Ovary (tissue), 7 donors: ENCODE measurements at regions not wholly inside any gene's neighbourhood (a gene's known extent, or its start where the extent isn't known, plus 50 kb on each side); places are given as distances from the start of the nearest gene placed in this dataset.
A peak's percentile ranks its signal among the peaks of the same experiment; 100 is the strongest.
"Not testable (repeated sequence)": the region's sequence is repeated elsewhere in the genome, so short reads cannot be mapped to it uniquely, and the experiment has no call there.

Source experiments
- DNase-seq, 5 donors: peaks; one replicate each; pipeline ENCODE4 v3.0.0-alpha.2; 2019 to 2020
- H3K27ac ChIP-seq, 2 donors: fragments of 200-600 bp; one replicate each; pipeline versions ENCODE4 v1.5.1 to v1.8.0; 2019 to 2022
- H3K27me3 ChIP-seq: fragments of 200-600 bp; one replicate; pipeline ENCODE4 v1.8.0; 2022
- H3K36me3 ChIP-seq: fragments of 200-600 bp; sonication (generic); one replicate; pipeline ENCODE4 v1.5.1; 2019
- H3K4me1 ChIP-seq: one replicate; pipeline ENCODE4 v1.8.1; 2013; ENCODE audit warnings: mild to moderate bottlenecking, moderate library complexity; ENCODE audit not compliant: insufficient read depth
- H3K4me3 ChIP-seq: fragments of 200-600 bp; sonication (generic); one replicate; pipeline ENCODE4 v1.5.1; 2017
- H3K9me3 ChIP-seq, 2 donors: fragments of 200-600 bp in 1 of 2; sonication (generic) in 1 of 2; one replicate each; pipeline versions ENCODE4 v1.5.1 to v1.8.1; 2013 to 2019; ENCODE audit warnings: mild to moderate bottlenecking in 1 of 2, moderate library complexity in 1 of 2
- WGBS, 3 donors: extraction: QIAGEN DNeasy Blood & Tissue Kit in 1 of 3; methylation state at CpG; one replicate each; pipeline versions ENCODE4 v1.1.5 to v1.1.7; 2013 to 2017; 5-methylcytosine and 5-hydroxymethylcytosine counted together
- intact Hi-C, 4 donors: fragments of 100-400 bp; cut with DNase I; formaldehyde crosslinking; loops; one replicate each; pipeline versions ENCODE4 v1.11.0 to v1.15.1; 2022 to 2023
- donor health status: DM: no; HTN: no; CAD: no; lungs with moderate emphysema.
- donor health status: DM: no; HTN: no; CAD: no.
- donor health status: Bipolar disorder and iron deficiency.
- donor health status: DM: no; HTN: no; CAD: no.
- donor health status: DM: yes; HTN: yes; CAD: no.

- H3K27me3 ChIP-seq, H3K4me3 ChIP-seq, H3K27ac ChIP-seq, H3K9me3 ChIP-seq, H3K4me1 ChIP-seq, DNase-seq, H3K36me3 ChIP-seq, intact Hi-C loops: not testable (repeated sequence)
- 71 to 85% (median 78%) methylated on average over 8 to 9 of the region's 9 CpGs for WGBS, 3 donors
Measured at GRCh38 chr16:29340779-29341438, 65.6 kb downstream of the NPIPB11 start.

- H3K27me3 ChIP-seq, H3K9me3 ChIP-seq, H3K36me3 ChIP-seq, intact Hi-C loops, H3K27ac ChIP-seq, H3K4me3 ChIP-seq, DNase-seq, H3K4me1 ChIP-seq: not testable (repeated sequence)
- 52 to 78% (median 71%) methylated on average over 3 of the region's 3 CpGs for WGBS, 3 donors
Measured at GRCh38 chr16:29340235-29340634, 66.3 kb downstream of the NPIPB11 start.

DNA sequence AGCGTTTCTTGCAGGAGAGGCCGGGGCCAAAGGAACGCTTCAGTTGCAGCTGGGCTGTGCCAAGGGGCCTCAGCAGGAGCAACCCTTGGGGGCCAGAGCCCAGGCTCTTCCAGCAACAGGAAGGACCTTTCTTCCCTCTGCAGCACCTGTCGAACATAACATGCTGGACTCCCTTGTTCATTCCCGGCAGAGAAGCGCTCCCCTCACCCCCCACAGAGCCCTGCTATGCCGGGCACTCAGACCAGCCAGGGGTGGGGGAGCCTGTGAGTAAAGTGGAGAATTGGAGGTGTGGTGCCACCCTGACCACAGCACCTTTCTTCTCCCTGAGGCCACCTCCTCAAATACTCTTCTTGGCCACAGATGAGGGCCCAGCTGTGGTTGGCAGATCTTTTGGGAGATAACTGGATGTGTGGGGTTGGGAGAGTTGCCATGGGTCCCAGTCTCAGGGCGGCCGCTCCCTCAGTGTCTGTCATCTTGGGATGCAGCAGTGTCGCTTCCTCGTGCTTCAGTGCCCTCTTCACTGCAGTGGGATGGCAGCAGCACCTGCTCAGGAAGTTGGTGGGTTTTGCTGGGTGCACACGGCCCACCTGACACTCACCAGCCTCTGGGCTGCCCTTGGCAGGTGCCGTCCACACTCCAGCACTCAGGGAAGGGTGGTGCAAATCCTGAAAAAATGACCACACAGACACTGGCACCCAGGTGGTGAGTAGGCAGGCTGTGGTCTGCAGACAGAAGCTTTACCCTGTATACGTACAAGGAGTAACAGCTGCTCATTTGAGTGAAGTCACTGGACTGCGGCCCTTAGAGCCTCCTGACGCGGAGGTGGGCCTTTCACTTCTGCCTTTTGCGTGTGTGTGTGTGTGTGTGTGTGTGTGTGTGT is 67.5 kb downstream of the NPIPB11 start:
- H3K4me3 ChIP-seq, H3K4me1 ChIP-seq, H3K27me3 ChIP-seq, H3K9me3 ChIP-seq, DNase-seq, H3K36me3 ChIP-seq, intact Hi-C loops, H3K27ac ChIP-seq: not testable (repeated sequence)
- WGBS, 3 donors = 81 to 89% (median 88%) methylated on average over 16 to 18 of the region's 18 CpGs

- intact Hi-C loops, H3K4me3 ChIP-seq, H3K9me3 ChIP-seq, H3K36me3 ChIP-seq, H3K27me3 ChIP-seq, H3K4me1 ChIP-seq, H3K27ac ChIP-seq, DNase-seq: not testable (repeated sequence)
- 89 to 94% (median 94%) methylated on average over 18 of the region's 18 CpGs for WGBS, 3 donors
Measured at GRCh38 chr16:29337385-29337901, 69.1 kb downstream of the NPIPB11 start.

DNA sequence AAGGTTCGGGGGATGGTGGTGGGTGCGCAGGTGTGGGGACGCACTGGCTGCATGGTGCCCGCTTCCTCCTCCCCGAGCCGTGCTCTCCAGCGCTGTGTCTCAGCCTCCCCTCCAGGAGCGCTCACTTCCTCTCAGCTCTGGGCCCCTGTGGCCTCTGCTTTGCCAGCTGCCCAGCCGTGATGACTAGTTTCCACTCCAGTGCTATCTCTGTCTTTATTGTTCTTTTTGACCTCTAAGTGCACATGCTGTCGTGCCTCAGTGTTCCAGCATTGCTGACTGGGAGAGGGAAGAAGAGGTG is 71.0 kb downstream of the NPIPB11 start:
- intact Hi-C loops, DNase-seq, H3K27me3 ChIP-seq, H3K4me1 ChIP-seq, H3K9me3 ChIP-seq, H3K4me3 ChIP-seq, H3K36me3 ChIP-seq, H3K27ac ChIP-seq: not testable (repeated sequence)
- WGBS, 3 donors = 88 to 92% (median 90%) methylated on average over 10 of the region's 10 CpGs

DNA sequence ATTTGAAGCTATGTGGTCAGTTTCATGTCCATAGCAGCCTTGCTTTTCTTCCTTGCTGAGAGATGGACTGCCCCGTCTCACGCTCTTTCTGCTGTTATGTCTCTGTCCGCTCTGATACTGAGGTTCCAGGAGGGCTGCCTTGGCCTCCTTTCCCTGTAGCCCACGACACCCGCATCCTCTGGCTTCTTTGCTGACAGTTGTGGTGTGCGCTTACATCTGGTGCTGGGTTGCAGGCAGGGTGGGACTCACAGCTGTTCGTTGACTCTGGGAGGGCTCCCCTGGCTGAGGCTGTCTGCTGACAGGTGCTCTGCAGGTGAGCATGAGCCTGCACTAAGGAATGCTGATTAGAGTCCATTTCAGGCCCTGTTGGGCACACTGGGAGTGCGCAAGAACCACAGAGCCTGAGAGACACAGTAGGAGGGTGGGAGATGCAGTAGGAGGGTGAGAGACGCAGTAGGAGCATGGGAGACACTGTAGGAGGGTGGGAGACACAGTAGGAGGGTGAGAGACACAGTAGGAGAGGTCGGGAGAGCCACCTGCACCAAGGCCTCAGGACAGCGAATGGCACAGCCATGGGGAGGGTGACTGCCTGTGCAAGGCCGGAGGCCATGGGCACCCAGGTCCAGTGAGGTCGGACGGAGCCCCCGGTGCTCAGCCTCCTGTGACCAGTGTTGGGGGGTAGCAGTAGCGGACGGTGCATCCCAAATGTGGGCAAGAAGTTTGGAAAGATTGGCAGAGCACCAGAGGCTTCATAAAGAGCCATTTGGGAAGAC is 71.5 kb downstream of the NPIPB11 start:
- peak in 1 of 5 donors; percentile 20 for DNase-seq
- H3K4me3 ChIP-seq = not testable (repeated sequence)

GRCh38 chr16:29333492-29334097 is 72.9 kb downstream of the NPIPB11 start:
- H3K36me3 ChIP-seq, H3K9me3 ChIP-seq, DNase-seq, intact Hi-C loops, H3K4me3 ChIP-seq, H3K4me1 ChIP-seq, H3K27me3 ChIP-seq, H3K27ac ChIP-seq: not testable (repeated sequence)
- WGBS, 3 donors = 80 to 81% (median 80%) methylated on average over 19 to 20 of the region's 20 CpGs

More for the DNA sequence above, 71.5 kb downstream of the NPIPB11 start:
- H3K4me1 ChIP-seq, intact Hi-C loops, H3K27ac ChIP-seq, H3K36me3 ChIP-seq, H3K9me3 ChIP-seq, H3K27me3 ChIP-seq: not testable (repeated sequence)
- 85 to 93% (median 88%) methylated on average over 17 of the region's 17 CpGs for WGBS, 3 donors

GRCh38 chr16:29330623-29331022 is 75.9 kb downstream of the NPIPB11 start:
- H3K4me3 ChIP-seq, H3K4me1 ChIP-seq, H3K27me3 ChIP-seq, H3K27ac ChIP-seq, intact Hi-C loops, H3K9me3 ChIP-seq, H3K36me3 ChIP-seq, DNase-seq: not testable (repeated sequence)
- WGBS, 3 donors = 97 to 100% (median 100%) methylated on average over 1 to 5 of the region's 5 CpGs

DNA sequence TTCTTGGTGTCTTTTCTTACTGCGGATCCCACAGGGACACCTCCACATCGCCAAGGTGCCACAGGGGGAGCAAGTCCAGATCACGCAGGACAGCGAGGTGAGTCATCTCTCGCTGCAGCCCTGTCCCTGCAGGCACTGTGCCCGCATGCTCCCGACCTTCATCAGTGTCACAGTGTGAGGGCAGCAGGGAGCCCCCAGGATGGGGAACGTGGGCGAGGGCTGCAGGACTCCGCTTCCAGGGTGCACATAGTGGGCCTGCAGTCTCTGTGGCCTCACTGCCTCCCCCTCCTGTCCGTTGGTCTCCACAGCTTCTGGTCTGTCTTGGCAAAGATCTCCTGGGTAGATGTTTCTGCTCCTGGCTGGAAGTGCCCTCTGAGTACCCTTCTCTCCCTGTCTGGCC is 78.0 kb downstream of the NPIPB11 start:
- H3K4me3 ChIP-seq, H3K36me3 ChIP-seq, DNase-seq, H3K27me3 ChIP-seq, H3K4me1 ChIP-seq, intact Hi-C loops, H3K27ac ChIP-seq, H3K9me3 ChIP-seq: not testable (repeated sequence)
- WGBS, 3 donors = 83 to 87% (median 84%) methylated on average over 11 of the region's 11 CpGs

DNA sequence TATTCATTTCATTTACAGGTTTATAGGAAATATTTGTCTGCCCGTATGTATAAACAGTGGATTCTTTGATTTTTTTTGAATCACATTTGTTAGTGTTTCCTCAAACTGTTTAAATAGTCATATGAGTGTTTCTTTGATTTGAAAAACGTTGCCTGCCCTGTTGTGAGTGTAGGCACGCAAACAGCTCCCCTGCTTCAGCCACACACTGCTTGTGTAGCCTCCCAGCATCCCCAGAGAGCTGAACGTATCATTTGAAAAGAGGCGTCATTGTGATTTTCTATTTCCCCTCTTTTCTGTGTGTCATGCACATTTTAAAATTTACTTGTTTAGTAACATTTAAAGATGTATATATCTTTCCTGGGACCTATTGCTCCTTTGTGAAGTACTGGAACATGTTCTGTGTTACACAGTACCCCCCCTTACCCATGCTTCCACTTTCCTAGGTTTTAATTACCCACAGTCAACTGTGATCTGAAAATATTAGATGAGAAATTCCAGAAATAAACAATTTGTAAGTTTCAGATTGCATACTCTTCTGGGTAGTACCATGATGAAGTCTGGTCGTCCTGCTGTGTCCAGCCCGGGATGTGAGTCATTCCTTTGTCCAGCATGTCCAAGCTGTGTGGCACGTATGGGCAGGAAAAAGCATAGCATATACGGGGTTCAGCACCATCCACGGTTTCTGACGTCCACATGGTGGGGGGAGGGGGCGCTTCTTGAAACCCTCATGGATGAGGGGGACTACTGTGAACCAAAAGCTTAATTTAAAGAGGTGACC is 78.7 kb downstream of the NPIPB11 start:
- H3K27me3 ChIP-seq, DNase-seq, intact Hi-C loops, H3K36me3 ChIP-seq, H3K27ac ChIP-seq, H3K4me3 ChIP-seq, H3K4me1 ChIP-seq, H3K9me3 ChIP-seq: not testable (repeated sequence)
- 47 to 61% (median 57%) methylated on average over 12 of the region's 12 CpGs for WGBS, 3 donors
